ENCODE measurements at regions not wholly inside any gene's neighbourhood (a gene's known extent, or its start where the extent isn't known, plus 50 kb on each side); places are given as distances from the start of the nearest gene placed in this dataset.
"Not testable (repeated sequence)": the region's sequence is repeated elsewhere in the genome, so short reads cannot be mapped to it uniquely, and the experiment has no call there.

- TF ChIP-seq CREB1 (IDR thresholded peaks at IDR 0.05); CTCF (IDR thresholded peaks at IDR 0.05; ENCODE audit: control extremely low read depth in 1 of 3, insufficient read depth in 1 of 3, low read depth in 1 of 3, low read length in 3 of 3); ATF3 (IDR thresholded peaks at IDR 0.05; ENCODE audit: insufficient read depth, low read depth, low read length); RAD21 (IDR thresholded peaks at IDR 0.05 in 1 of 2, conservative IDR thresholded peaks at IDR 0.05 in 1 of 2; ENCODE audit: low read depth in 2 of 2, low read length in 2 of 2); RFX5 (IDR thresholded peaks at IDR 0.05; ENCODE audit: borderline replicate concordance, low read depth, low read length); KDM5A (IDR thresholded peaks at IDR 0.05; ENCODE audit: low read length): not testable (repeated sequence)
- TF ChIP-seq, protein P1, sequence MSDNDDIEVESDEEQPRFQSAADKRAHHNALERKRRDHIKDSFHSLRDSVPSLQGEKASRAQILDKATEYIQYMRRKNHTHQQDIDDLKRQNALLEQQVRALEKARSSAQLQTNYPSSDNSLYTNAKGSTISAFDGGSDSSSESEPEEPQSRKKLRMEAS (IDR thresholded peaks at IDR 0.05) = not testable (repeated sequence)
Observed at GRCh38 chr2:94790169-94790568, 81.1 kb upstream of the TEKT4 start.
